ENCODE measurements at regions not wholly inside any gene's neighbourhood (a gene's known extent, or its start where the extent isn't known, plus 50 kb on each side); places are given as distances from the start of the nearest gene placed in this dataset.

DNA sequence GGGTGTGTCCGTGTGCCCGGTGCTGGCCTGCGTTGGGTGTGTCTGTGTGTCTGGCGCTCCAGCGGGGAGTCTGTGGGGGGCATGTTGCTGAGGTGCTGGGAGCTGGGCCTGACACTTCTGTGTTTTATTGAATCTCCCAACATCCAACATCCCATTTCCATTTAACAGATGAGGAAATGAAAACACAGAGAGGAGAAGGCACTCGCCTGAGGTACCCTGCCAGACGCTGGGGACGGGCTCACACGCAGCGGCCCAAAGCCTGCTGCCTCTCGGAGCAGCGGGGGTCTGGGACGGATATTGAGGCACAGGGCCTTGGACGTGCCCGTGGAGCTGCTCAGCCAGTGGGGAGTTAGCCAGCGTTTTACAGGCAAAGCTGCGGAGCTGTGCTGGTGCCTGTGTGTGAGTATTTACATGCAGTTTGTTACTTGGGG is 133.9 kb downstream of the DNAJB6 start:
- H3K27me3 ChIP-seq (ENCODE audit: insufficient read depth): no peaks in the 10 kb centered on the region
- no peak overlapping the region for H2AFZ ChIP-seq (ENCODE audit: low read depth)
- peaks cover 5% of the 10 kb centered on the region for H3K9me3 ChIP-seq
- no peak overlapping the region for H3K4me3 ChIP-seq (ENCODE audit: low read depth in 2 of 2, low read length in 1 of 2)
- no peak overlapping the region for H3K27ac ChIP-seq (ENCODE audit: low read depth in 2 of 2, low read length in 1 of 2)
- H3K4me2 ChIP-seq: no peak overlapping the region
- no peaks in the 10 kb centered on the region for H3K79me2 ChIP-seq (ENCODE audit: insufficient read depth)
- no peaks in the 10 kb centered on the region for H3F3A ChIP-seq (replicated peaks; ENCODE audit: insufficient read depth)
- WGBS (ENCODE audit: low lambda C conversion rate): 65% methylated on average over 14 of the region's 17 CpGs
- H3K36me3 ChIP-seq (replicated peaks in 1 of 2; ENCODE audit: control insufficient read depth in 1 of 2, insufficient read depth in 2 of 2, low read length in 1 of 2): no peaks in the 10 kb centered on the region
- ChIA-PET POLR2A (no interaction called here), CTCF (no interaction called here)
- no peak for DNase-seq
- no peaks in the 10 kb centered on the region for H4K20me1 ChIP-seq (ENCODE audit: insufficient read depth)
- no peak overlapping the region for H3K9ac ChIP-seq
- H3K4me1 ChIP-seq (ENCODE audit: control insufficient read depth in 1 of 2, insufficient read depth in 2 of 2, low read depth in 1 of 2, low read length in 1 of 2): no peaks in the 10 kb centered on the region
- H3K9me2 ChIP-seq: no peaks in the 10 kb centered on the region
- TF ChIP-seq RCOR1 (IDR thresholded peaks at IDR 0.05; ENCODE audit: low read length) (no peak), FOXM1 (IDR thresholded peaks at IDR 0.05; ENCODE audit: low read depth) (no peak), CTCF (IDR thresholded peaks at IDR 0.05) (no peak), RFX5 (IDR thresholded peaks at IDR 0.05; ENCODE audit: low read length) (no peak), NRF1 (IDR thresholded peaks at IDR 0.05; ENCODE audit: low read depth, low read length) (no peak), POLR2AphosphoS5 (IDR thresholded peaks at IDR 0.05; ENCODE audit: low read depth, low read length) (no peak), USF1 (IDR thresholded peaks at IDR 0.05; ENCODE audit: borderline replicate concordance, low read depth) (no peak), NFIC (IDR thresholded peaks at IDR 0.05; ENCODE audit: borderline replicate concordance) (no peak), GABPA (IDR thresholded peaks at IDR 0.05; ENCODE audit: low read depth) (no peak)

DNA sequence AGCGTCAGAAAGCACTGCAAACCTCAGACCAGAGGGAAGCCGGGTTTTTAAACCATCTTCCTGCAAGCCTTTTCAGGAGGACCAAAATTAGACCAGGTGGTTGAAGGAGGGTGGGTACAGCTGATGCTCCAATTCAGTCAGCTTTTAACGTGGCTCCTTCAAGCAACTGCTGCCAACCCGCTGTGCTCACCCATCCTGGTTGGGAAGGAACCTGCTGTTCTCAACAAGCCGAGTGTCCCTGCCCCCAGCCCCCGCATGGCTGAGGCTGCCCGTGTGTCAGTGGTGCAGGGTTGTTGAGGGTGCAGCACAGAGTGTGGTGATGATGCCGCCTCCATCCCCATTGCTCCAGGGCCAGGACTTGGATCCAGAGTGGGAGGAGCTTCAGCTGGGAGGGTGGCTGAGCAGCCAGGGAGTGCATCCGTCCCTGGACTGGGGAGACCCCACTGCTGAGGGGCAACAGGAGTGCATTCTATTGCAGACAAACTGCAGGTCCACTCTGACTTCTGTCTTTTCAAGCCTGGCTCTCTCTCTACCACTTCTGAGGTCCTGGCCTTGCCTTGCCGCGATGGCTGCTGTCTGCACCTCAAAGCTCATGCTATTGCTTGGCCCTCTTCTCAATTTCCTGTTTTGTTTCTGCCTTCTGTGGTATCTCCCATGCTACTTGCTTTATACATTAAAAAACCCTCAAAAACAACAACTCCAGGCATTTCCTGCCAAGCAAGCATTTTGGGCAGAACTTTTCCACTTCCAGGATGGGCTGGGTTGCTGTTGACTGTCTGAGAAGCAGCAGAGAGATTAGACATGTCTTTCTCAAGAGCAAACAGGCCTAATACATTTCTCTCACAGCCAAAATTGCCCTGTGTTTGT is 134.7 kb downstream of the DNAJB6 start:
- no peaks in the 10 kb centered on the region for H3K27me3 ChIP-seq (ENCODE audit: insufficient read depth)
- H3K9me3 ChIP-seq: peaks cover 5% of the 10 kb centered on the region
- no peaks in the 10 kb centered on the region for H3K4me1 ChIP-seq (ENCODE audit: control insufficient read depth in 1 of 2, insufficient read depth in 2 of 2, low read depth in 1 of 2, low read length in 1 of 2)
- ChIA-PET POLR2A (no interaction called here), CTCF (no interaction called here)
- H3K79me2 ChIP-seq (ENCODE audit: insufficient read depth): no peaks in the 10 kb centered on the region
- no peak overlapping the region for H2AFZ ChIP-seq (ENCODE audit: low read depth)
- WGBS (ENCODE audit: low lambda C conversion rate): 35% methylated on average over 7 of the region's 11 CpGs
- H3K4me2 ChIP-seq: no peak overlapping the region
- H3K27ac ChIP-seq (ENCODE audit: low read depth in 2 of 2, low read length in 1 of 2): no peak overlapping the region
- DNase-seq: no peak
- H3K36me3 ChIP-seq (replicated peaks in 1 of 2; ENCODE audit: control insufficient read depth in 1 of 2, insufficient read depth in 2 of 2, low read length in 1 of 2): no peaks in the 10 kb centered on the region
- no peak overlapping the region for H3K9ac ChIP-seq
- TF ChIP-seq NRF1 (IDR thresholded peaks at IDR 0.05; ENCODE audit: low read depth, low read length): no peak
- no peak for TF ChIP-seq POLR2AphosphoS5 (IDR thresholded peaks at IDR 0.05; ENCODE audit: low read depth, low read length)
- TF ChIP-seq, protein P1, sequence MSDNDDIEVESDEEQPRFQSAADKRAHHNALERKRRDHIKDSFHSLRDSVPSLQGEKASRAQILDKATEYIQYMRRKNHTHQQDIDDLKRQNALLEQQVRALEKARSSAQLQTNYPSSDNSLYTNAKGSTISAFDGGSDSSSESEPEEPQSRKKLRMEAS (IDR thresholded peaks at IDR 0.05; ENCODE audit: low read depth): no peak
- no peak for TF ChIP-seq TAF1 (IDR thresholded peaks at IDR 0.05; ENCODE audit: borderline replicate concordance, low read depth, low read length)
- TF ChIP-seq ELF1 (IDR thresholded peaks at IDR 0.05): no peak
- TF ChIP-seq IRF3 (IDR thresholded peaks at IDR 0.05; ENCODE audit: low read depth, low read length): no peak
- no peak for TF ChIP-seq REST (IDR thresholded peaks at IDR 0.05; ENCODE audit: low read depth, low read length)
- TF ChIP-seq RCOR1 (IDR thresholded peaks at IDR 0.05; ENCODE audit: low read length): no peak
- no peak for TF ChIP-seq SIN3A (IDR thresholded peaks at IDR 0.05; ENCODE audit: borderline replicate concordance, low read depth, low read length)
- no peak for TF ChIP-seq EP300 (IDR thresholded peaks at IDR 0.05; ENCODE audit: borderline replicate concordance in 1 of 2, low read depth in 1 of 2, low read length in 1 of 2)
- no peak for TF ChIP-seq EZH2phosphoT487 (IDR thresholded peaks at IDR 0.05; ENCODE audit: borderline replicate concordance, low read depth)
- TF ChIP-seq SMC3 (IDR thresholded peaks at IDR 0.05; ENCODE audit: low read depth, low read length): no peak
- H4K20me1 ChIP-seq (ENCODE audit: insufficient read depth): no peaks in the 10 kb centered on the region
- no peaks in the 10 kb centered on the region for H3F3A ChIP-seq (replicated peaks; ENCODE audit: insufficient read depth)
- no peak overlapping the region for H3K4me3 ChIP-seq (ENCODE audit: low read depth in 2 of 2, low read length in 1 of 2)
- no peaks in the 10 kb centered on the region for H3K9me2 ChIP-seq

Data from SK-N-SH (cell line).